Nephron progenitor cell (in vitro differentiated cells): ENCODE measurements at regions not wholly inside any gene's neighbourhood (a gene's known extent, or its start where the extent isn't known, plus 50 kb on each side); places are given as distances from the start of the nearest gene placed in this dataset.

Source experiments
- DNase-seq: peaks from one replicate; pipeline ENCODE4 v3.0.0; 2021
- H3K27ac Mint-ChIP-seq: 2 replicates; pipeline ENCODE4 v1.8.0; 2021; ENCODE audit warnings: mild to moderate bottlenecking, moderate library complexity, mixed read lengths
- H3K27me3 Mint-ChIP-seq: 2 replicates; pipeline ENCODE4 v1.8.0; 2021; ENCODE audit warnings: mild to moderate bottlenecking, low read depth, mixed read lengths; ENCODE audit not compliant: poor library complexity
- H3K36me3 Mint-ChIP-seq: 2 replicates; pipeline ENCODE4 v1.8.0; 2021; ENCODE audit warnings: low read depth, mixed read lengths
- H3K4me1 Mint-ChIP-seq: 2 replicates; pipeline ENCODE4 v1.8.0; 2021; ENCODE audit warnings: mixed read lengths
- H3K4me3 Mint-ChIP-seq: 2 replicates; pipeline ENCODE4 v1.8.0; 2021; ENCODE audit warnings: mild to moderate bottlenecking, moderate library complexity, mixed read lengths
- H3K9me3 Mint-ChIP-seq: 2 replicates; pipeline ENCODE4 v1.8.0; 2021; ENCODE audit warnings: mild to moderate bottlenecking, moderate library complexity, mixed read lengths
- TF ChIP-seq, protein P1 (sequence below): fragments of 200-600 bp; sonication (generic); IDR thresholded peaks from 2 replicates; pipeline ENCODE4 v1.5.0; 2021; ENCODE audit warnings: antibody characterized with exemption

DNA sequence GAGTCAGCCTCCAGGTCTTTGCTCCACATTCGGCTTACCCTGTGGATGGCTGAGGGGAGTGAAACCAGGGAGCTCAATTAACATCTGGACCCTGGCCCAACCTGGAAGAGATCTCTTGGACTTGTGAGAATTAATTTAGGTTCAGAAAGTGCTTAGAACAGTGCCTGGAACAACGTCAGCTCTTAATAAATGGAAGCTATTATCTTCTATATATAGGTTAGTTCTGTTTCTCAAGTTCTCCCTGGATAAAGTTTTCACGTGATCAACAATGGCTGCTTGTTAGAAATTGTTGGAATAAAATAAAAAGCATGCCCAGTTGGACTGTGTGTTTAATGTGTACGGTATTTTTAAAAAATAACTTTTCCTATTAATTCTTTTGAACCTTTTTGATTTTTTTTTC, 80.8 kb downstream of the TRIML1 start:
- TF ChIP-seq, protein P1, sequence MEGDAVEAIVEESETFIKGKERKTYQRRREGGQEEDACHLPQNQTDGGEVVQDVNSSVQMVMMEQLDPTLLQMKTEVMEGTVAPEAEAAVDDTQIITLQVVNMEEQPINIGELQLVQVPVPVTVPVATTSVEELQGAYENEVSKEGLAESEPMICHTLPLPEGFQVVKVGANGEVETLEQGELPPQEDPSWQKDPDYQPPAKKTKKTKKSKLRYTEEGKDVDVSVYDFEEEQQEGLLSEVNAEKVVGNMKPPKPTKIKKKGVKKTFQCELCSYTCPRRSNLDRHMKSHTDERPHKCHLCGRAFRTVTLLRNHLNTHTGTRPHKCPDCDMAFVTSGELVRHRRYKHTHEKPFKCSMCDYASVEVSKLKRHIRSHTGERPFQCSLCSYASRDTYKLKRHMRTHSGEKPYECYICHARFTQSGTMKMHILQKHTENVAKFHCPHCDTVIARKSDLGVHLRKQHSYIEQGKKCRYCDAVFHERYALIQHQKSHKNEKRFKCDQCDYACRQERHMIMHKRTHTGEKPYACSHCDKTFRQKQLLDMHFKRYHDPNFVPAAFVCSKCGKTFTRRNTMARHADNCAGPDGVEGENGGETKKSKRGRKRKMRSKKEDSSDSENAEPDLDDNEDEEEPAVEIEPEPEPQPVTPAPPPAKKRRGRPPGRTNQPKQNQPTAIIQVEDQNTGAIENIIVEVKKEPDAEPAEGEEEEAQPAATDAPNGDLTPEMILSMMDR, result no peak

DNA sequence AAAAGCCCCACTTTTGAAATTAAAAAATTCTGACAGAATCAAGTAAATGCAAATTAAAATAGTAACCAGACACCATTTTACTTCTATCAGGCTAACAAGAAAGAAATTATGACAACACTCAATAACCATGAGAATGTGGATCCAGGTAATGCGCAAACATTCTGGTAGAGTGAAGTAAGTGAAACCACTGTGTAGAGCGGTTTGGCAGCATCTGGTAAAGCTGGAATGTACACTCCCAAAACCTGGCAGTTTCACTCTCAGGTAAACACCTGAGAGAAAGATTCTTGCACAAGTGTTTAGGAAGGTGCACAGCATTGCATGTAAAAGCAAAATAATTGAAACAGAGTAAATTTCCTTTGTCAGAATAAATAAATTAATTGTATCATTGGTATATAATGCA, 81.8 kb downstream of the TRIML1 start:
- no peak overlapping the region for H3K4me3 Mint-ChIP-seq
- H3K27ac Mint-ChIP-seq, result no peak overlapping the region
- peaks cover 6% of the 10 kb centered on the region for H3K27me3 Mint-ChIP-seq
- peaks cover 5% of the 10 kb centered on the region for H3K9me3 Mint-ChIP-seq
- TF ChIP-seq, protein P1, result no peak
- no peaks in the 10 kb centered on the region for H3K36me3 Mint-ChIP-seq
- DNase-seq, result no peak
- no peaks in the 10 kb centered on the region for H3K4me1 Mint-ChIP-seq

More for the DNA sequence above, 80.8 kb downstream of the TRIML1 start:
- no peak for DNase-seq
- Mint-ChIP-seq H3K9me3 (peaks cover 5% of the 10 kb centered on the region), H3K27me3 (peaks cover 6% of the 10 kb centered on the region), H3K27ac (no peak overlapping the region), H3K4me1 (no peaks in the 10 kb centered on the region), H3K4me3 (no peak overlapping the region), H3K36me3 (no peaks in the 10 kb centered on the region)

DNA sequence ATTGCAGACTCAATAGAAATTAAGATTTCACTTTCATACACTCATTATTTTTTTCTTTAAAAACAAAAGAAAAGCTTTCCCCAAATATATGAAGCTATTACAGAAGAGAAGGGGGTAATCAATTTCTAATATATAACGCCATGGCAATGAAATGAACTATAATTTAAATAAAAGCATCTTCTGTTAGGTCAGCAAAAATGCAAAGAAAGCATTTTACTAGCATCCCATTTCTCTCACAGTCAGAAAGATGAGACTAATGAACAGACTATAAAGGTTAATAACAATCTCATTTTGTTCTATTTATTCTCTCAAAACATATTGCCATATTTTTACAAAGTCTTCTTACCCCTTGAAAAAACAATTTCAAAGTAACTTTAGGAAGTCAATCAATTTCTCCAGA, 89.0 kb downstream of the TRIML1 start:
- H3K27ac Mint-ChIP-seq, result no peak overlapping the region
- H3K9me3 Mint-ChIP-seq, result no peaks in the 10 kb centered on the region
- no peaks in the 10 kb centered on the region for H3K27me3 Mint-ChIP-seq
- TF ChIP-seq, protein P1, result no peak
- no peak overlapping the region for H3K4me3 Mint-ChIP-seq
- no peaks in the 10 kb centered on the region for H3K36me3 Mint-ChIP-seq
- DNase-seq, result no peak
- H3K4me1 Mint-ChIP-seq, result no peaks in the 10 kb centered on the region

DNA sequence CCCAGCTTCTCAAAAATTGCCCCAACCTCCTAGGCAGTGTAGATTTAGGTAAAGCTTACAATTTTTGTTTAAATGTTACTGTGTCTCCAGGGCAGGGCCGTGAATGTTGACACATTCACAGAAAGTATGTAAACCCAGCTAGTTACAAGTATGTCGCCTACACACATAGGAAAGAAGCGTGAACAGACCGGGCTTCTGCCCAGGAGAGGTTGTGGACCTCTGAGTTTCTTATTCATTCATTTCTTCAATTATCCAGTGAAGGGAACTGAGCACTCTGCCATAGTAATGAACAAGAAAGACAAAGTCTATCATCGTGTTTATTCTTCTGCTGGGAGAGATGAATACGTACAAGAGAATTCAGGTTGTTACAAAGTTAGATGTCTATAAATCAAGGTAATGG, 93.2 kb downstream of the TRIML1 start:
- no peaks in the 10 kb centered on the region for H3K36me3 Mint-ChIP-seq
- no peaks in the 10 kb centered on the region for H3K4me1 Mint-ChIP-seq
- no peaks in the 10 kb centered on the region for H3K27me3 Mint-ChIP-seq
- no peak for DNase-seq
- H3K27ac Mint-ChIP-seq, result no peak overlapping the region
- no peaks in the 10 kb centered on the region for H3K9me3 Mint-ChIP-seq
- no peak overlapping the region for H3K4me3 Mint-ChIP-seq
- TF ChIP-seq, protein P1, result no peak

DNA sequence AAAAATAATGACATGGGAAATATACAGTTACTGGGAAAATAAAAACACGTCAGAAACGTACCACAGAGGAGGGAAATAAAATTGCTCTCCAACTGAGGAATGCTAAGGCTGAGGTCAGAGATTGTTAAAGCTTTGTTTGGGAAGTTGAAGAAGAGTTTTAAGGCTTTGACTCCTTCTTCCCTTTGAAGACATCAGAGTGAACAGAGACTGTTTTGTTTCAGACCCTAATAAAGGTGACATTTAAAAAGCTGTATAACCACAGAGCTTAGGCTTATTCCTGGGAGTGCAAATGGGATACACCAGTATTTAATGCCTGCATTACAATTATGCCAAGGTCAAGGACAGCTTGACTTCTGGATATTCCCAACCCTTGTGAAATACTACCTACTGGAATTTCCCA, 102.8 kb downstream of the TRIML1 start:
- Mint-ChIP-seq H3K36me3 (no peaks in the 10 kb centered on the region), H3K9me3 (no peaks in the 10 kb centered on the region), H3K27me3 (peaks cover 3% of the 10 kb centered on the region), H3K27ac (no peak overlapping the region), H3K4me1 (no peaks in the 10 kb centered on the region), H3K4me3 (no peak overlapping the region)
- TF ChIP-seq, protein P1, result no peak
- DNase-seq, result no peak

DNA sequence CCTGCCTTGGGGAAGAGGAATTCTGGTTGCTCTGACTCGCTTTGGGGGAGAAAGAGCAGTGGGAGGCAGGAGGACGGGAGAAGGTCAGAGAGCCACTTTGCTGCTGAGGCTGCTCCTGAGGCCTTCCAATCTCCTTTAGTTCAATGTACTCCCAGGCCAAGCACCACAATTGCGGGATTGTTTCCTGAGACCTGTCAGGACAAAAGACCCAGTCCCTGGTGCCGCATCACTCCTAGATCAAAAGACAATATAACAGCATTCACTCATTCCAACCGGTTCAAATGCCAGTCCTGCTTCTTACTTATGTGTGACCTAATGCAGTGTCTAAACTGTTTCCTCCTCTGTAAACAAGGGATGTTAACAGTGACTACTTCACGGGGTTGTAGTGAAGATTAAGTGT, 106.4 kb downstream of the TRIML1 start:
- TF ChIP-seq, protein P1, result no peak
- H3K4me3 Mint-ChIP-seq, result no peak overlapping the region
- no peak overlapping the region for H3K27ac Mint-ChIP-seq
- no peaks in the 10 kb centered on the region for H3K4me1 Mint-ChIP-seq
- no peaks in the 10 kb centered on the region for H3K36me3 Mint-ChIP-seq
- H3K27me3 Mint-ChIP-seq, result peaks cover 3% of the 10 kb centered on the region
- peaks cover 3% of the 10 kb centered on the region for H3K9me3 Mint-ChIP-seq
- DNase-seq, result no peak
